Upper lobe of left lung (tissue), 4 donors: ENCODE measurements at regions not wholly inside any gene's neighbourhood (a gene's known extent, or its start where the extent isn't known, plus 50 kb on each side); places are given as distances from the start of the nearest gene placed in this dataset.

ENCODE experiments used
- CTCF ChIP-seq, 6 experiments: fragments of 450-650 bp in 4 of 6; fragments of 200-600 bp in 2 of 6; sonication (generic) in 2 of 6; IDR thresholded peaks; one replicate each; pipeline ENCODE4 v1.5.1; 2016 to 2019; ENCODE audit warnings: antibody characterized with exemption in 6 of 6
- EP300 ChIP-seq, 4 donors: sonication (generic); formaldehyde crosslinking; IDR thresholded peaks; one replicate each; pipeline ENCODE4 v1.5.1; 2017; ENCODE audit warnings: antibody characterized with exemption in 4 of 4, control low read depth in 2 of 4
- POLR2A ChIP-seq, 4 donors: fragments of 450-650 bp; IDR thresholded peaks; one replicate each; pipeline ENCODE4 v1.5.1; 2016 to 2017; ENCODE audit warnings: antibody characterized with exemption in 4 of 4, mild to moderate bottlenecking in 2 of 4
- POLR2AphosphoS5 ChIP-seq, 2 donors: sonication (generic); formaldehyde crosslinking; IDR thresholded peaks; one replicate each; pipeline ENCODE4 v1.5.1; 2017; ENCODE audit warnings: antibody characterized with exemption in 2 of 2

GRCh38 chr11:107218123-107219013 lies 200.1 kb upstream of the GUCY1A2 start:
- TF ChIP-seq CTCF (IDR thresholded peaks at IDR 0.05) = no peak
- TF ChIP-seq POLR2AphosphoS5 (IDR thresholded peaks at IDR 0.05) = no peak
- TF ChIP-seq POLR2A (IDR thresholded peaks at IDR 0.05) = no peak
- no peak for TF ChIP-seq EP300 (IDR thresholded peaks at IDR 0.05)
